HL-60 (cell line): ENCODE measurements at regions not wholly inside any gene's neighbourhood (a gene's known extent, or its start where the extent isn't known, plus 50 kb on each side); places are given as distances from the start of the nearest gene placed in this dataset.
"Not testable (repeated sequence)": the region's sequence is repeated elsewhere in the genome, so short reads cannot be mapped to it uniquely, and the experiment has no call there.

Experiments used
- DNase-seq, 2 experiments: peaks; one replicate each; pipeline ENCODE4 v3.0.0-alpha.2; 2010 to 2020; ENCODE audit warnings: low read depth in 1 of 2, low spot score in 1 of 2
- H3K27ac ChIP-seq: fragments of 250-450 bp; sonication (Bioruptor Pico); replicated peaks from 2 replicates; pipeline ENCODE4 v1.5.1; 2020; ENCODE audit warnings: mild to moderate bottlenecking, moderate library complexity
- H3K27me3 ChIP-seq: fragments of 250-450 bp; sonication (Bioruptor Pico); 2 replicates; pipeline ENCODE4 v1.5.1; 2021; ENCODE audit warnings: mild to moderate bottlenecking, moderate library complexity; ENCODE audit not compliant: insufficient read depth, poor library complexity, severe bottlenecking
- H3K4me3 ChIP-seq: replicated peaks from 2 replicates; pipeline ENCODE4 v1.5.1; 2011; ENCODE audit warnings: mild to moderate bottlenecking, control low read depth, low read length; ENCODE audit not compliant: insufficient read depth
- CTCF ChIP-seq: IDR thresholded peaks from one replicate; pipeline ENCODE4 v1.5.1; 2011; ENCODE audit warnings: low read length, control low read depth, inconsistent platforms; ENCODE audit not compliant: insufficient read depth
- GABPA ChIP-seq: IDR thresholded peaks from 2 replicates; pipeline ENCODE4 v1.6.1; 2012; ENCODE audit warnings: low read depth
- POLR2AphosphoS5 ChIP-seq: IDR thresholded peaks from 2 replicates; pipeline ENCODE4 v1.6.1; 2012; ENCODE audit warnings: low read depth
- REST ChIP-seq: IDR thresholded peaks from 2 replicates; pipeline ENCODE4 v1.6.1; 2012; ENCODE audit warnings: low read depth; ENCODE audit not compliant: insufficient replicate concordance
- SPI1 ChIP-seq: IDR thresholded peaks from 2 replicates; pipeline ENCODE4 v1.6.1; 2012; ENCODE audit warnings: low read depth, mild to moderate bottlenecking, borderline replicate concordance

- not testable (repeated sequence) for H3K27me3 ChIP-seq, H3K4me3 ChIP-seq, H3K27ac ChIP-seq, DNase-seq
Measured at GRCh38 chr13:30054546-30054945, 204.1 kb upstream of the UBL3 start.

- no peak overlapping the region for H3K27ac ChIP-seq
Measured at GRCh38 chr13:30053939-30054338, 203.5 kb upstream of the UBL3 start.

GRCh38 chr13:30052120-30052519, 201.7 kb upstream of the UBL3 start:
- TF ChIP-seq SPI1 (peak; percentile 40; the same call in 1 of the 2 replicates), REST (no peak), POLR2AphosphoS5 (no peak), GABPA (no peak), CTCF (no peak)
- peak overlapping the region; percentile 51 for H3K27ac ChIP-seq
- no peaks in the 10 kb centered on the region for H3K27me3 ChIP-seq
- no peak overlapping the region for H3K4me3 ChIP-seq
- peak; percentile 5 to 75 for DNase-seq

More at GRCh38 chr13:30053939-30054338, 203.5 kb upstream of the UBL3 start:
- DNase-seq = no peak
- H3K4me3 ChIP-seq = no peak overlapping the region
- H3K27me3 ChIP-seq = no peaks in the 10 kb centered on the region
- TF ChIP-seq CTCF (no peak), GABPA (no peak), REST (no peak), POLR2AphosphoS5 (no peak), SPI1 (no peak)

- no peak for DNase-seq
- H3K27me3 ChIP-seq = no peaks in the 10 kb centered on the region
Measured at GRCh38 chr13:30051531-30052060, 201.2 kb upstream of the UBL3 start.

GRCh38 chr13:30049692-30050091, 199.3 kb upstream of the UBL3 start:
- no peak for TF ChIP-seq REST
- no peak for TF ChIP-seq CTCF
- TF ChIP-seq SPI1 = no peak
- TF ChIP-seq POLR2AphosphoS5 = no peak
- no peak for TF ChIP-seq GABPA
- no peaks in the 10 kb centered on the region for H3K27me3 ChIP-seq
- no peak overlapping the region for H3K4me3 ChIP-seq
- no peak overlapping the region for H3K27ac ChIP-seq
- no peak for DNase-seq

More at GRCh38 chr13:30051531-30052060, 201.2 kb upstream of the UBL3 start:
- no peak overlapping the region for H3K4me3 ChIP-seq
- H3K27ac ChIP-seq = peak overlapping the region; percentile 51
- TF ChIP-seq POLR2AphosphoS5 = no peak
- TF ChIP-seq SPI1 = 0 out of 2 replicates have a peak, but pooled peaks have one; percentile 16
